ENCODE measurements at regions not wholly inside any gene's neighbourhood (a gene's known extent, or its start where the extent isn't known, plus 50 kb on each side); places are given as distances from the start of the nearest gene placed in this dataset.

- TF ChIP-seq, protein P1, sequence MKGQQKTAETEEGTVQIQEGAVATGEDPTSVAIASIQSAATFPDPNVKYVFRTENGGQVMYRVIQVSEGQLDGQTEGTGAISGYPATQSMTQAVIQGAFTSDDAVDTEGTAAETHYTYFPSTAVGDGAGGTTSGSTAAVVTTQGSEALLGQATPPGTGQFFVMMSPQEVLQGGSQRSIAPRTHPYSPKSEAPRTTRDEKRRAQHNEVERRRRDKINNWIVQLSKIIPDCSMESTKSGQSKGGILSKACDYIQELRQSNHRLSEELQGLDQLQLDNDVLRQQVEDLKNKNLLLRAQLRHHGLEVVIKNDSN (IDR thresholded peaks at IDR 0.05; ENCODE audit: borderline replicate concordance, extremely low read length, insufficient read depth, low read depth, low read length), result no peak
- TF ChIP-seq IKZF1 (conservative IDR thresholded peaks at IDR 0.05) (no peak), TCF12 (IDR thresholded peaks at IDR 0.05; ENCODE audit: low read depth, low read length) (no peak), RCOR1 (conservative IDR thresholded peaks at IDR 0.05; ENCODE audit: low read depth, low read length) (no peak), E4F1 (IDR thresholded peaks at IDR 0.05; ENCODE audit: borderline replicate concordance, partially characterized antibody) (no peak), RB1 (IDR thresholded peaks at IDR 0.05; ENCODE audit: borderline replicate concordance) (no peak), TAF1 (IDR thresholded peaks at IDR 0.05; ENCODE audit: borderline replicate concordance, low read depth, low read length) (no peak), TARDBP (IDR thresholded peaks at IDR 0.05; ENCODE audit: borderline replicate concordance) (no peak), ASH2L (IDR thresholded peaks at IDR 0.05; ENCODE audit: borderline replicate concordance, low read depth) (no peak)
These were observed 2284.7 kb upstream of the PCDH20 start for GRCh38 chr13:63700350-63700749.
